Tibial nerve (tissue), 4 donors: ENCODE measurements at regions not wholly inside any gene's neighbourhood (a gene's known extent, or its start where the extent isn't known, plus 50 kb on each side); places are given as distances from the start of the nearest gene placed in this dataset.
"Not testable (repeated sequence)": the region's sequence is repeated elsewhere in the genome, so short reads cannot be mapped to it uniquely, and the experiment has no call there.

Experiments
- DNase-seq, 2 donors: peaks; one replicate each; pipeline ENCODE4 v3.0.0-alpha.2; 2019; ENCODE audit warnings: low spot score in 2 of 2
- H3K27ac ChIP-seq, 4 donors: fragments of 200-600 bp; sonication (generic) in 3 of 4; one replicate each; pipeline ENCODE4 v1.5.1; 2017 to 2019; ENCODE audit warnings: mild to moderate bottlenecking in 1 of 4
- H3K27me3 ChIP-seq, 2 donors: fragments of 200-600 bp; sonication (generic) in 1 of 2; one replicate each; pipeline versions ENCODE4 v1.5.1 to v1.6.0; 2017 to 2019
- H3K36me3 ChIP-seq, 3 donors: fragments of 200-600 bp; sonication (generic); one replicate each; pipeline ENCODE4 v1.5.1; 2018 to 2019
- H3K4me1 ChIP-seq, 4 donors: fragments of 200-600 bp; sonication (generic) in 3 of 4; one replicate each; pipeline ENCODE4 v1.5.1; 2017 to 2019
- H3K4me3 ChIP-seq, 4 donors: fragments of 200-600 bp; sonication (generic) in 3 of 4; one replicate each; pipeline ENCODE4 v1.5.1; 2017 to 2019; ENCODE audit warnings: mild to moderate bottlenecking in 1 of 4, moderate library complexity in 1 of 4
- H3K9me3 ChIP-seq, 4 donors: fragments of 200-600 bp; sonication (generic) in 3 of 4; one replicate each; pipeline ENCODE4 v1.5.1; 2017 to 2019
- CTCF ChIP-seq, 5 experiments: fragments of 200-600 bp in 3 of 5; fragments of 450-650 bp in 2 of 5; sonication (generic) in 3 of 5; IDR thresholded peaks; one replicate each; pipeline ENCODE4 v1.5.1; 2016 to 2019; ENCODE audit warnings: antibody characterized with exemption in 5 of 5, mild to moderate bottlenecking in 3 of 5, moderate library complexity in 2 of 5
- EP300 ChIP-seq, 2 donors: sonication (generic); formaldehyde crosslinking; IDR thresholded peaks; one replicate each; pipeline ENCODE4 v1.6.1; 2017; ENCODE audit warnings: antibody characterized with exemption in 2 of 2, mild to moderate bottlenecking in 1 of 2
- POLR2A ChIP-seq, 2 donors: fragments of 450-650 bp; IDR thresholded peaks; one replicate each; pipeline ENCODE4 v1.6.1; 2017; ENCODE audit warnings: antibody characterized with exemption in 2 of 2, mild to moderate bottlenecking in 2 of 2, moderate library complexity in 2 of 2
- WGBS, 2 donors: methylation state at CpG; one replicate each; pipeline ENCODE4 v1.1.5; 2018; 5-methylcytosine and 5-hydroxymethylcytosine counted together

GRCh38 chr5:166624573-166624972 lies 1666.9 kb upstream of the WWC1 start:
- H3K27ac ChIP-seq = no peak overlapping the region
- TF ChIP-seq POLR2A (IDR thresholded peaks at IDR 0.05) = no peak
- no peak for TF ChIP-seq EP300 (IDR thresholded peaks at IDR 0.05)
- TF ChIP-seq CTCF (IDR thresholded peaks at IDR 0.05) = no peak
- WGBS, 2 donors = 23 to 26% methylated on average over 3 of the region's 3 CpGs
- H3K4me1 ChIP-seq = no peaks in the 10 kb centered on the region
- H3K4me3 ChIP-seq = no peak overlapping the region
- H3K36me3 ChIP-seq = no peaks in the 10 kb centered on the region
- no peak for DNase-seq
- H3K27me3 ChIP-seq = no peaks in the 10 kb centered on the region
- H3K9me3 ChIP-seq = no peaks in the 10 kb centered on the region

DNA sequence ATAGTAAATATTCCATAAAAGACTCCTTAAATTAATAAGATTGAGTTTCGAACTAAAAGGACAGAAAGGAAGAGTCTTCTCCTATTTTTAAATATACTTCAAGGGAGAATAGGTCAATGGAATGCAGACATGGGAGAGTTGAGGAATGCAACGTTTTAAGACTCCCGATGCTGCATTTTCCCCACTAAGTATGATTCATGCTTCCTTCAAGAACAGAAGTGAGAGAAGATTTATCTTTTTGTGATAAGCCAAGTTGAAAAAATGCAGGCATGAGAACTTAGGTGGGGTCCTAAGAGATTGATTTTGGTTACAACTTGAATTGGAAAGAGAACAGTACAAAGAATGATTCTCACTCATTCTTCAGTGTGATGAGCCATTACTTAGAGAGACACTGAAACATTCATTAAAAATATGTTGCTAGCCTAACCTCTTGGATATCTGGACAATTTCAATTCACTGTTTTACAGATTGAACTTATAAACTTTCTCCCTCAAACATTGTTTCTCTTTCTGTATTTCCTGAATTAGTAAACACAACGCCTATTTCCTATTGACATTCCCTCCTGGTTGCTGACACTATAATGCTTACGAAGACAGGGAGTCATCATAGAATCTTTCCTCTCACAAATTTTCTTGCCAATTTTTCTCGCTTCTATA lies 1666.1 kb upstream of the WWC1 start:
- Histone ChIP-seq H3K4me1 (no peaks in the 10 kb centered on the region), H3K9me3 (no peaks in the 10 kb centered on the region), H3K4me3 (no peak overlapping the region), H3K36me3 (no peaks in the 10 kb centered on the region), H3K27ac (no peak overlapping the region), H3K27me3 (no peaks in the 10 kb centered on the region)
- no peak for DNase-seq
- 48 to 51% methylated on average over 6 of the region's 6 CpGs for WGBS, 2 donors
- TF ChIP-seq CTCF (IDR thresholded peaks at IDR 0.05) (no peak), EP300 (IDR thresholded peaks at IDR 0.05) (no peak), POLR2A (IDR thresholded peaks at IDR 0.05) (no peak)

- Histone ChIP-seq H3K27me3 (no peaks in the 10 kb centered on the region), H3K4me1 (no peaks in the 10 kb centered on the region), H3K27ac (no peak overlapping the region), H3K4me3 (no peak overlapping the region), H3K9me3 (no peaks in the 10 kb centered on the region), H3K36me3 (no peaks in the 10 kb centered on the region)
- TF ChIP-seq POLR2A (IDR thresholded peaks at IDR 0.05) (no peak), CTCF (IDR thresholded peaks at IDR 0.05) (no peak), EP300 (IDR thresholded peaks at IDR 0.05) (no peak)
- no peak for DNase-seq
- WGBS, 2 donors = 91 to 97% methylated on average over 1 of the region's 1 CpG
Measured at GRCh38 chr5:166637295-166637694, 1654.2 kb upstream of the WWC1 start.

DNA sequence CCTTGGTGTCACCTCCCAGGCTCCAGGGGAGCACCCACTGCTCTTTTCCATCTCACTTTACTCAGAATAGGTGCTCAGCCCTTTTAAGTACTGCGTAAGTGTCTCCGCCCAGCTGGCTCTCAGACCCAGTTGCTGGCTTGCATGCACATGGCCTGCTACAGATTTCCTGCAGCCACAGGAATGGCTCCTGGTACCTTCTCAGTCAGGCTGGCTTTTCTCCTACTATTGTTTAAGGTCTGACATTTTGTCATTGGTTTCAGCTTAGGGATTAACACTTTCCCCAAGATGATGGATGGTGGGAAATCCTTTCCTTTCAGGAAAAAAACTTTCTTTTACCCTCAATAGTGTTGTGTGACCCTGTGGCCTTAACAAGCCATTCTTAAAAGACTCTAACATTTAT lies 1652.3 kb upstream of the WWC1 start:
- Histone ChIP-seq H3K27me3 (no peaks in the 10 kb centered on the region), H3K27ac (no peak overlapping the region), H3K9me3 (no peaks in the 10 kb centered on the region), H3K4me3 (no peak overlapping the region), H3K36me3 (no peaks in the 10 kb centered on the region), H3K4me1 (no peaks in the 10 kb centered on the region)
- DNase-seq = no peak
- 95 to 96% methylated on average over 2 of the region's 2 CpGs for WGBS, 2 donors
- TF ChIP-seq CTCF (IDR thresholded peaks at IDR 0.05) (no peak), EP300 (IDR thresholded peaks at IDR 0.05) (no peak), POLR2A (IDR thresholded peaks at IDR 0.05) (no peak)

GRCh38 chr5:166640136-166640535 lies 1651.3 kb upstream of the WWC1 start:
- not testable (repeated sequence) for H3K4me1 ChIP-seq, H3K9me3 ChIP-seq, H3K4me3 ChIP-seq, H3K36me3 ChIP-seq, H3K27ac ChIP-seq, DNase-seq, H3K27me3 ChIP-seq
- WGBS, 2 donors = 84 to 88% methylated on average over 10 of the region's 10 CpGs

DNA sequence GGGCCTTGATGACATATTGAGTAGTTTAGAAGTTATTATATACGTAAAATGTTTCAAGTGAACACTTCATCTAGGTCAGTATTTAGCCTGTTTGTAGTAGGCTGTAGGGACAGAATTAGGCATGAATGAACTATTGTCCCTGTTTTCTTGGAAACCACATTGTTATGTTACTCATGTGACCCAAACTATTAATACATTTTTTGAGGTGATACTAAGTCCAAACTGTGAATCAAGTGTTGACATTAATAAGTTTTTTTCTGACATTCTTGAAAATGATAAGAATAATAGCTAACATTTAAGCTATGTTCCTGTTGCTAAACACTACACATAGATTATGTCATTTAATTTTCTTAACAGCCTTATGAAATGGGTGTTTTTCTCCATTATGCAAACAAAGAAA lies 1642.7 kb upstream of the WWC1 start:
- Histone ChIP-seq H3K36me3 (no peaks in the 10 kb centered on the region), H3K27me3 (no peaks in the 10 kb centered on the region), H3K27ac (no peak overlapping the region), H3K9me3 (peaks cover 0 to 11% (median 0%) of the 10 kb centered on the region in 4 donors), H3K4me3 (no peak overlapping the region), H3K4me1 (no peaks in the 10 kb centered on the region)
- no peak for TF ChIP-seq POLR2A (IDR thresholded peaks at IDR 0.05)
- no peak for TF ChIP-seq CTCF (IDR thresholded peaks at IDR 0.05)
- no peak for TF ChIP-seq EP300 (IDR thresholded peaks at IDR 0.05)
- no peak for DNase-seq
- WGBS, 2 donors = 42 to 50% methylated on average over 1 of the region's 1 CpG
